ENCODE measurements at regions not wholly inside any gene's neighbourhood (a gene's known extent, or its start where the extent isn't known, plus 50 kb on each side); places are given as distances from the start of the nearest gene placed in this dataset.

DNA sequence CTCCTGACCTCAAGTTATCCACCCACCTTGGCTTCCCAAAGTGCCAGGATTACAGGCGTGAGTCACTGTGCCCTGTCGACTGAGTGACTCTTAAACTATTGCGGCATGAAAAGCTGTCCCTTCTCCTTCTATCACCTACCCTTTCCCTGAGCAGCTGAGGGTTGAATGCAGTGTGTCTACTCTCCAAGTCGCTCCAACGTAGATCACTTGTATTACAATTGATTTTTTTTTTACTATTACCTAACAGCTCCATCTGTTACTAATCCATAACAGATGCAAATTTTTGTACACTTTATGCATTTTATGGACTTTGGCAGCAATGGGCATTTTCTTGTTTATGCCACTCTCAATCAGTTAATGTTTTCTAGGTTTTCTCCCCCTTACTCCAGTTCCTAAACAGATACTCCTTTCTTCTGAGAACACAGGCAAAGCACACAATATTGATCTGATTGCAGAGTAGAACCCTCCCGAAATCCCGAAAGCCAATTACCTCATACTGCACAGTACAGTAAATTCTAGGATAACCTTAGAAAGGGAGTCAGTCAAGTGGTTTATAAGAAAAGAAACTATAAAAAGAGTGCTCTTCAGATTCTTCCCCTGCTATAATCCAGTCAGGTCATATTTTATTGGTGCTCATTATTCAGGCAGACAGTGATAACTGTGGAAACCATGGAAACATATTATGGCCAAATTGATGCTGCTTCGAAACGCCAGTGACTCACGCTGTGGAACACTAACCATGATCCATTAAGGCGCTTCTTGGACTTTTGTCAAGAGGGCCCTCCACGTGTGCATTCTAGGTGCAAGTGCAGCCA is 273.0 kb downstream of the ADGB start:
- TF ChIP-seq, protein P1, sequence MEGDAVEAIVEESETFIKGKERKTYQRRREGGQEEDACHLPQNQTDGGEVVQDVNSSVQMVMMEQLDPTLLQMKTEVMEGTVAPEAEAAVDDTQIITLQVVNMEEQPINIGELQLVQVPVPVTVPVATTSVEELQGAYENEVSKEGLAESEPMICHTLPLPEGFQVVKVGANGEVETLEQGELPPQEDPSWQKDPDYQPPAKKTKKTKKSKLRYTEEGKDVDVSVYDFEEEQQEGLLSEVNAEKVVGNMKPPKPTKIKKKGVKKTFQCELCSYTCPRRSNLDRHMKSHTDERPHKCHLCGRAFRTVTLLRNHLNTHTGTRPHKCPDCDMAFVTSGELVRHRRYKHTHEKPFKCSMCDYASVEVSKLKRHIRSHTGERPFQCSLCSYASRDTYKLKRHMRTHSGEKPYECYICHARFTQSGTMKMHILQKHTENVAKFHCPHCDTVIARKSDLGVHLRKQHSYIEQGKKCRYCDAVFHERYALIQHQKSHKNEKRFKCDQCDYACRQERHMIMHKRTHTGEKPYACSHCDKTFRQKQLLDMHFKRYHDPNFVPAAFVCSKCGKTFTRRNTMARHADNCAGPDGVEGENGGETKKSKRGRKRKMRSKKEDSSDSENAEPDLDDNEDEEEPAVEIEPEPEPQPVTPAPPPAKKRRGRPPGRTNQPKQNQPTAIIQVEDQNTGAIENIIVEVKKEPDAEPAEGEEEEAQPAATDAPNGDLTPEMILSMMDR (IDR thresholded peaks at IDR 0.05), result no peak
- TF ChIP-seq POLR2A (IDR thresholded peaks at IDR 0.05), result no peak
- Histone ChIP-seq H3K27ac (no peak overlapping the region), H3K4me1 (no peaks in the 10 kb centered on the region), H3K4me3 (no peak overlapping the region), H3K36me3 (ENCODE audit: low read depth, missing control alignments) (no peaks in the 10 kb centered on the region), H3K27me3 (no peaks in the 10 kb centered on the region), H3K9me3 (no peaks in the 10 kb centered on the region)
- 90 to 91% methylated on average over 12 of the region's 12 CpGs for WGBS, 2 donors
- intact Hi-C loops (cut with DNase I; ENCODE audit: low total_unique reads), result no loop called here
- no peak for DNase-seq

DNA sequence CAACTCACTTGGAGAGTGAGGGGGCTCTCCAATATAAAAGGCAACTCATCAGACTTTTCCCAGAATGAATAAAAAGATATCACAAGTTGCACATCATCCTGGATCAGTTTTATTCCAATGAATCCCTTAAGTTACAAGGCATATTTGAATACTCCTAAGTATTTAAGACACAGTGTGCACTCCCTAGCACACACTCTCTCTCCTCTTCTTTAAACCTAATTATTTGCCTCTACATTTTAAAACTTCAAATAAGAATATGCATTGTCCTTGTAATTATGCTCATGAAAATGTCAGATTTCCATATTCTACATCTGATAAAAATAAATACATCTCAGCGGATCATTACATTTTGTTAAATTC is 273.6 kb downstream of the ADGB start:
- H3K27ac ChIP-seq, result no peak overlapping the region
- H3K4me3 ChIP-seq, result no peak overlapping the region
- no peaks in the 10 kb centered on the region for H3K27me3 ChIP-seq
- no peak for TF ChIP-seq POLR2A (IDR thresholded peaks at IDR 0.05)
- TF ChIP-seq, protein P1 (IDR thresholded peaks at IDR 0.05), result no peak
- H3K4me1 ChIP-seq, result no peaks in the 10 kb centered on the region
- 98 to 100% methylated on average over 1 of the region's 1 CpG for WGBS, 2 donors
- intact Hi-C loops (cut with DNase I; ENCODE audit: low total_unique reads), result no loop called here
- DNase-seq, result no peak
- H3K36me3 ChIP-seq (ENCODE audit: low read depth, missing control alignments), result no peaks in the 10 kb centered on the region
- H3K9me3 ChIP-seq, result no peaks in the 10 kb centered on the region

DNA sequence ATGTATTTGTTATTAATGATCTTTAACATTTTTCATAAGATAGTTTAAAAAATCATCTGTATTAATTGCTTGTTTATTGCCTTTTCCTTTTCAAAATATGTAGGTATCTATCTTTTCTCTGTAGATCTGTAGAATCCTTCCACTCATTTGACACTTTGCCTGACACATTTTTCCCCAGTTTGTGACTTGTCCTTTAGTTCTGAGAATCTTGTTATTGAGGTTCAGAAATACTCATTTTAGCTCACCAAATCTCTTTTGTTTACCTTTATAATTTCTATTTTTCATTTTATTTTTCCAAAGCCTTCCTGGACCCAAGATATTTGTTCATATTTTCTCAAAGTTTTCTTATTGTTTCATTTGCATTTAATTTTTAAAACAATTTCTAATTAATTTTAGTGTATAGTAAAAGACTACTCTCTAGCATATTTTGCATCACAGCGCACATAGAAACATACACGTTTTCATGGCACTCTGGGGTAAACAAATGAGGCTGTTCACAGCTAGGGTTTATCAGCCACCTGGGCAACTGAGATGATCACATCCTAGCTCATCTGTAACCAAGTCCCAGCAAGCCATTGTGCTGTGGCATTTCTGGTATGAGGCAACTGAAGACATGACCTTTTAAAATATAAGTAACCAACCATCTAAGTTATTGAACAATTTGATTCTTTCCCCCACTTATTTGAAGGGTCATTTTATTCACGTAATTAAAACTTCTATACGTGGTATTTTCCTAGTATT is 275.7 kb downstream of the ADGB start:
- H3K36me3 ChIP-seq (ENCODE audit: low read depth, missing control alignments), result no peaks in the 10 kb centered on the region
- H3K4me1 ChIP-seq, result no peaks in the 10 kb centered on the region
- H3K9me3 ChIP-seq, result no peaks in the 10 kb centered on the region
- no peak for DNase-seq
- TF ChIP-seq, protein P1 (IDR thresholded peaks at IDR 0.05), result no peak
- no peak for TF ChIP-seq POLR2A (IDR thresholded peaks at IDR 0.05)
- intact Hi-C loops (cut with DNase I; ENCODE audit: low total_unique reads), result no loop called here
- no peaks in the 10 kb centered on the region for H3K27me3 ChIP-seq
- H3K4me3 ChIP-seq, result no peak overlapping the region
- WGBS, 2 donors, result 91 to 98% methylated on average over 4 of the region's 4 CpGs
- H3K27ac ChIP-seq, result no peak overlapping the region

DNA sequence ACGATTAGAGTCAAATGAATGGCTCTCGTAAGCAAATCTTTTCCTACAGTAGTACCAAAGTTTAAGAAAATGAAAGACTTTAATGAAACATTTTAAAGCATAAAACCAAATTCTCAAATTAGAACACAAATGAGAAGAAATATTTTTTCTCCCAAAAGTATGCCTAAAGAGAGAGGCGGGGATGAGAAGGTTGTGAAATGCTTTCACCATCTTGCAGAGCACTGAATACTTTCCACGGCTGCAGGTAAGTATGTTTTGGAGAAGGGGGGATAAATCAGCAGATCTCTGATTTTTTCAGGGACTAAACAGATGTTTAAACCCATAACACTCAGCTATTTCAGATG is 277.1 kb downstream of the ADGB start:
- TF ChIP-seq, protein P1 (IDR thresholded peaks at IDR 0.05), result no peak
- TF ChIP-seq POLR2A (IDR thresholded peaks at IDR 0.05), result no peak
- intact Hi-C loops (cut with DNase I; ENCODE audit: low total_unique reads), result no loop called here
- 89 to 91% methylated on average over 4 of the region's 4 CpGs for WGBS, 2 donors

More for the DNA sequence above, 277.1 kb downstream of the ADGB start:
- H3K9me3 ChIP-seq, result no peaks in the 10 kb centered on the region
- H3K27ac ChIP-seq, result no peak overlapping the region
- no peaks in the 10 kb centered on the region for H3K4me1 ChIP-seq
- no peak overlapping the region for H3K4me3 ChIP-seq
- DNase-seq, result no peak
- H3K36me3 ChIP-seq (ENCODE audit: low read depth, missing control alignments), result no peaks in the 10 kb centered on the region
- H3K27me3 ChIP-seq, result no peaks in the 10 kb centered on the region
